ENCODE measurements at regions not wholly inside any gene's neighbourhood (a gene's known extent, or its start where the extent isn't known, plus 50 kb on each side); places are given as distances from the start of the nearest gene placed in this dataset.

DNA sequence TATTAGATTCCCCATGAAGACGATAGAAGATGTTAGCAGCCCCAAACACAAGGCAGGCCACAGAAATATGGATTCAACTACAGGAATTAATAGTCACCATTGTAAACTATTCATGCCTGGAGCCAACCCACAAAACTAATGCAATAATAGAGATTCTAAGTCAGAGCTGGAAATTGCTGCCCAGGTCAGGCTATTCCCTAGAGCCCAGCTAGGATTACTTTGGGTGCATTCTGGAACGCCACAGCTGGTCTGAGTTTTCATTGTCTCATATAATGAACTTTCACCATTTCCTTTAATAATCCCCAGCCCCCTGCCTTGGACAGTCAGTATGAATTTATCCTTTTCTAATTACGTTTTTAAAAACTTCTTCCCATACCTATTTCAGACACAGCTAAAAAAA is 252.6 kb downstream of the PAPSS1 start:
- Histone ChIP-seq H3K36me3 (ENCODE audit: control insufficient read depth, insufficient read depth, low read length) (no peaks in the 10 kb centered on the region), H3K27ac (ENCODE audit: low read depth, low read length) (no peak overlapping the region), H3K27me3 (ENCODE audit: control insufficient read depth, insufficient read depth, low read length, poor library complexity, severe bottlenecking) (no peaks in the 10 kb centered on the region), H3K4me1 (ENCODE audit: control insufficient read depth, insufficient read depth, low read length) (no peaks in the 10 kb centered on the region), H3K9ac (ENCODE audit: extremely low read depth, low read length, poor library complexity, severe bottlenecking) (no peak overlapping the region), H3K9me3 (ENCODE audit: control insufficient read depth, low read length) (peaks cover under 1% of the 10 kb centered on the region), H3K4me3 (ENCODE audit: low read length) (no peak overlapping the region)
- Mint-ChIP-seq H3K36me3 (ENCODE audit: low read depth) (no peaks in the 10 kb centered on the region), H3K4me1 (no peaks in the 10 kb centered on the region), H3K27me3 (ENCODE audit: insufficient read depth) (no peaks in the 10 kb centered on the region), H3K27ac (no peak overlapping the region), H3K9me3 (peaks cover 2% of the 10 kb centered on the region), H3K4me3 (no peak overlapping the region)
- WGBS, 2 experiments (ENCODE audit: insufficient coverage in 1 of 2, insufficient read length in 1 of 2): 87 to 93% methylated on average over 2 to 3 of the region's 3 CpGs
- no peak for DNase-seq
- TF ChIP-seq, protein P1, sequence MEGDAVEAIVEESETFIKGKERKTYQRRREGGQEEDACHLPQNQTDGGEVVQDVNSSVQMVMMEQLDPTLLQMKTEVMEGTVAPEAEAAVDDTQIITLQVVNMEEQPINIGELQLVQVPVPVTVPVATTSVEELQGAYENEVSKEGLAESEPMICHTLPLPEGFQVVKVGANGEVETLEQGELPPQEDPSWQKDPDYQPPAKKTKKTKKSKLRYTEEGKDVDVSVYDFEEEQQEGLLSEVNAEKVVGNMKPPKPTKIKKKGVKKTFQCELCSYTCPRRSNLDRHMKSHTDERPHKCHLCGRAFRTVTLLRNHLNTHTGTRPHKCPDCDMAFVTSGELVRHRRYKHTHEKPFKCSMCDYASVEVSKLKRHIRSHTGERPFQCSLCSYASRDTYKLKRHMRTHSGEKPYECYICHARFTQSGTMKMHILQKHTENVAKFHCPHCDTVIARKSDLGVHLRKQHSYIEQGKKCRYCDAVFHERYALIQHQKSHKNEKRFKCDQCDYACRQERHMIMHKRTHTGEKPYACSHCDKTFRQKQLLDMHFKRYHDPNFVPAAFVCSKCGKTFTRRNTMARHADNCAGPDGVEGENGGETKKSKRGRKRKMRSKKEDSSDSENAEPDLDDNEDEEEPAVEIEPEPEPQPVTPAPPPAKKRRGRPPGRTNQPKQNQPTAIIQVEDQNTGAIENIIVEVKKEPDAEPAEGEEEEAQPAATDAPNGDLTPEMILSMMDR (conservative IDR thresholded peaks at IDR 0.05): no peak

DNA sequence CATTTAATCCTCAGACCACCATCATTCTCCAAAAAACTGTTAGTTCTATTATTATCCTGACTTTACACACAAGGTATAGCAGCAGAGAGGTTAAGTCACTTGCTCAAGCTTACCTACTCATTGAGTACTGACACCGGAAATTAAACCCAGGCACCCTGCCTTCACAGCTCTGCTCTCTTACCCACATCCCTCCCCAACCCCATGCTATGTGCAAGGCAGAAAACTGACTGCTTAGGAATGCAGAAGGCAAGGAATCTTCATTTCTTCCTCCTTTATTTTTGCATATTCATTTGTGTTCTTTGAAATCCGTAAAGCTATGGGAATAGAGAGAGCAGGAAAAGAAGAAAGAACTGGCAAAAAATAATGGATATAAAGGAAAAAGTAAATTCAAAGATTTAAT is 261.8 kb downstream of the PAPSS1 start:
- no peak overlapping the region for H3K9ac ChIP-seq (ENCODE audit: extremely low read depth, low read length, poor library complexity, severe bottlenecking)
- no peaks in the 10 kb centered on the region for H3K36me3 ChIP-seq (ENCODE audit: control insufficient read depth, insufficient read depth, low read length)
- H3K4me1 Mint-ChIP-seq: peaks cover 11% of the 10 kb centered on the region
- peaks cover 15% of the 10 kb centered on the region for H3K9me3 Mint-ChIP-seq
- H3K4me3 ChIP-seq (ENCODE audit: low read length): no peak overlapping the region
- H3K27ac Mint-ChIP-seq: no peak overlapping the region
- peaks cover 3% of the 10 kb centered on the region for H3K4me1 ChIP-seq (ENCODE audit: control insufficient read depth, insufficient read depth, low read length)
- H3K4me3 Mint-ChIP-seq: no peak overlapping the region
- H3K27ac ChIP-seq (ENCODE audit: low read depth, low read length): no peak overlapping the region
- DNase-seq: no peak
- H3K27me3 Mint-ChIP-seq (ENCODE audit: insufficient read depth): no peaks in the 10 kb centered on the region
- no peaks in the 10 kb centered on the region for H3K36me3 Mint-ChIP-seq (ENCODE audit: low read depth)
- peaks cover 20% of the 10 kb centered on the region for H3K9me3 ChIP-seq (ENCODE audit: control insufficient read depth, low read length)
- WGBS, 2 experiments (ENCODE audit: insufficient coverage in 1 of 2, insufficient read length in 1 of 2): 85 to 90% methylated on average over 2 of the region's 2 CpGs
- H3K27me3 ChIP-seq (ENCODE audit: control insufficient read depth, insufficient read depth, low read length, poor library complexity, severe bottlenecking): no peaks in the 10 kb centered on the region
- TF ChIP-seq, protein P1 (conservative IDR thresholded peaks at IDR 0.05): no peak

DNA sequence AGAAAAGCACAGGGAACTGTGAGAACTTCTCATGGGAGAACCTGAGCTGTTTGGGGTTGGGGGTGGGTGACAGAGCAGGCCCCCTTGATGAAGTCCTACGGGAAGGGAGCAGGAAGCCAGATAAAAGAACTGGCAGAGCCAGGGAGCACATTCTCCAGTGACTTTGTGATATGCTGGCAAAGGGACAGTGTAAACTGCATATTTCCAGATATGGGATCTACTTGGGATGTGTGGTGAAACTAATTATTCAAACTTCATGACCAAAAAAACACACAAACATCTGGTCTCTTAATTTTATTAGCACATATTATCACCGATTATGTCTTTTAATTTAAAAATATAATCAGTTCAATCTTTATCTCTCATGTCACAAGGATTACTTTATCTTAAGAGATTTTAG is 266.0 kb downstream of the PAPSS1 start:
- H3K36me3 Mint-ChIP-seq (ENCODE audit: low read depth): no peaks in the 10 kb centered on the region

More for the DNA sequence above, 266.0 kb downstream of the PAPSS1 start:
- no peak overlapping the region for H3K27ac Mint-ChIP-seq
- DNase-seq: no peak
- TF ChIP-seq, protein P1 (conservative IDR thresholded peaks at IDR 0.05): no peak
- H3K4me1 Mint-ChIP-seq: peaks cover 8% of the 10 kb centered on the region
- H3K4me3 Mint-ChIP-seq: no peak overlapping the region
- Histone ChIP-seq H3K4me3 (ENCODE audit: low read length) (no peak overlapping the region), H3K27me3 (ENCODE audit: control insufficient read depth, insufficient read depth, low read length, poor library complexity, severe bottlenecking) (no peaks in the 10 kb centered on the region), H3K27ac (ENCODE audit: low read depth, low read length) (no peak overlapping the region), H3K36me3 (ENCODE audit: control insufficient read depth, insufficient read depth, low read length) (no peaks in the 10 kb centered on the region), H3K9ac (ENCODE audit: extremely low read depth, low read length, poor library complexity, severe bottlenecking) (no peak overlapping the region), H3K9me3 (ENCODE audit: control insufficient read depth, low read length) (no peaks in the 10 kb centered on the region), H3K4me1 (ENCODE audit: control insufficient read depth, insufficient read depth, low read length) (no peaks in the 10 kb centered on the region)
- 83 to 89% methylated on average over 1 to 2 of the region's 2 CpGs for WGBS, 2 experiments (ENCODE audit: insufficient coverage in 1 of 2, insufficient read length in 1 of 2)
- H3K9me3 Mint-ChIP-seq: no peaks in the 10 kb centered on the region
- H3K27me3 Mint-ChIP-seq (ENCODE audit: insufficient read depth): no peaks in the 10 kb centered on the region

Measured in endodermal cell (in vitro differentiated cells).